NT2/D1 (cell line): ENCODE measurements at regions not wholly inside any gene's neighbourhood (a gene's known extent, or its start where the extent isn't known, plus 50 kb on each side); places are given as distances from the start of the nearest gene placed in this dataset.

ENCODE experiments used
- SUZ12 ChIP-seq: IDR thresholded peaks from 2 replicates; pipeline ENCODE4 v1.6.1; 2011; ENCODE audit not compliant: insufficient read length, insufficient read depth; ENCODE audit errors: extremely low read depth
- YY1 ChIP-seq: IDR thresholded peaks from 2 replicates; pipeline ENCODE4 v1.6.1; 2011; ENCODE audit not compliant: insufficient read length, insufficient read depth
- ZNF274 ChIP-seq: IDR thresholded peaks from 2 replicates; pipeline ENCODE4 v1.6.1; 2011; ENCODE audit warnings: mild to moderate bottlenecking, low read depth, low read length

DNA sequence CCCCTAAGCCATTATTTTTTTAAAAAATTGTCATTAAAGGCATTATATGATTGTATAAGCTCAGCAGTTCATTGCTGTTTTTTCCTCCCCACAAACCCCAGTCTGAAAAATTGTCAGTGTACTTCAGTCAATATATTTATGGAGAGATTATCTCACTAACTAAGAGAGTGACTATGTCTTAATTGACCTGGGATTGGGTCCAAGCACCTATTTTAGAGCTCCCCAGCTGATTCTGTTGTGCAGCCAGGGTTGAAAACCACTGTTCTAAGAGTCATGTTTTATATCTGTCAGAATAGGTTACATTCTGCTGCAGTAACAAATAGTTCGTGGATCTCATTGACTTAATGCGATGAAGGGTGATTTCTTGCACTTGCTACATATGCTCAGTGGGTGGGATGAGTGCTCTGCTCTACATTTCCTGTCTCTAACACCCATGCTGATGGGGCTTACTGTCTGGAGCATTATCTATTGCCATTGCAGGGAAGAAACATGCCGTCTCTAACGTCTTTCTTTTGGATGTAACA lies 171.2 kb upstream of the MPHOSPH6 start:
- TF ChIP-seq YY1 = no peak
- TF ChIP-seq ZNF274 = no peak
- no peak for TF ChIP-seq SUZ12
